ENCODE measurements at regions not wholly inside any gene's neighbourhood (a gene's known extent, or its start where the extent isn't known, plus 50 kb on each side); places are given as distances from the start of the nearest gene placed in this dataset.

GRCh38 chr6:78583079-78583478 is 284.3 kb upstream of the IRAK1BP1 start:
- TF ChIP-seq EZH2 (IDR thresholded peaks at IDR 0.05; ENCODE audit: insufficient read depth, poor library complexity, severe bottlenecking) (no peak), EZH2phosphoT487 (IDR thresholded peaks at IDR 0.05; ENCODE audit: insufficient read depth, low read depth) (no peak)
